ENCODE measurements at regions not wholly inside any gene's neighbourhood (a gene's known extent, or its start where the extent isn't known, plus 50 kb on each side); places are given as distances from the start of the nearest gene placed in this dataset.
"Not testable (repeated sequence)": the region's sequence is repeated elsewhere in the genome, so short reads cannot be mapped to it uniquely, and the experiment has no call there.

GRCh38 chr3:66633402-66634381 lies 132.9 kb upstream of the LRIG1 start:
- no peak for DNase-seq

DNA sequence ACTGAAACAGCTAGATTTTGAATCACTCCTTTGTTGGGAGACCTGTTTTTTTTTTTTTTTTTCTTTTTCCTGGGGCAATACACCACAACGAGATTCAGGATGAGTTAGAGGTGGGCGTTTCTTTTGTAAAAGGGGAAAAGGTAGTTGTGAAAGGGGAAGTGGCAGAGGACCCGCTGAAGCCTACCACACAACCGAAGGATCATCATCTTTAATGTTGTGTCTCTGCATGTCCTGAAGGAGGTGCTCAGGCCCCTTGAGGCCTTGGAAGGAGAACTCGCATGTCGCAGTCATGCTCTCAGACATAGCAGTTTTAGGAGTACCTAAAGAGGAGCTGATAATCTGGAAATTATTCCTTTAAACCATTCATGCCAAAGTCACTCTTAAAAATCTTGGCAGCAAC lies 137.9 kb upstream of the LRIG1 start:
- no peak for DNase-seq

DNA sequence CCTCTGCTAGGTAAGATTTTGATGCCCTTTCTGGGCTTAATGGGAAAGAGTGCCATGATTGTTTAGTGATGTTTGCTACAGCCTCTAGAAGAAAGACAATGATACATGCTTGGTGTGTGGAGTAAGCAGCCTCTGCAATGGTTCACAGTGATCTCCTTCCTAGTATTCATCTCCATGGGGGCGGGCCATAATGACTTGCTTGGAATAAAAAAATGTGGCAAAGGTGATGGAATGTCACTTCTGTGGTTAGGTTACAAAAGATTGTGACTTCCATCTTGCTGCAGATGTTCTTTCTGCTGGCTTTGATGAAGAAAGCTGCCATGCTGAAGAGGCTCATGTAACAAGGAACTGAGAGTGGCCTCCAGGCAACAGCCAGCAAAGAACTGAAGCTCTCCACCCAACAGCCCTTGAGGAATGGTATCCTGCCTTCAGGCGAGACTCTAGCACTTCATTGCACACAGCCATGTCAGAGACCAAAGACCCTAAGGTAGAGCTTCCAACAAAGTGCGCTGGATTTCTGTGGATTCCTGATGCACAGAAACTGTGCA lies 139.1 kb upstream of the LRIG1 start:
- no peak for DNase-seq

- no peak for DNase-seq
Measured at GRCh38 chr3:66642019-66642418, 141.2 kb upstream of the LRIG1 start.

- no peak for DNase-seq
Measured at GRCh38 chr3:66642484-66642883, 141.7 kb upstream of the LRIG1 start.

GRCh38 chr3:66644549-66644948 lies 143.7 kb upstream of the LRIG1 start:
- no peak for DNase-seq

GRCh38 chr3:66648975-66649374 lies 148.2 kb upstream of the LRIG1 start:
- DNase-seq = no peak

DNA sequence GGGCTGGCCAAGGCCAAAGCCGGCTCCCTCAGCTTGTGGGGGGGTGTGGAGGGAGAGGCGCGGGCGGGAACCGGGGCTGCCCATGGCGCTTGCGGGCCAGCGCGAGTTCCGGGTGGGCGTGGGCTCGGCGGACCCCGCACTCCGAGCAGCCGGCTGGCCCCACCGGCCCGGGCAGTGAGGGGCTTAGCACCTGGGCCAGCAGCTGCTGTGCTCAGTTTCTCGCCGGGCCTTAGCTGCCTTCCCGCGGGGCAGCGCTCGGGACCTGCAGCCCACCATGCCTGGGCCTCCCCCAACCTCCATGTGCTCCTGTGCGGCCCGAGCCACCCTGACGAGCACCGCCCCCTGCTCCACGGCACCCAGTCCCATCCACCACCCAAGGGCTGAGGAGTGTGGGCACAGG lies 150.7 kb upstream of the LRIG1 start:
- DNase-seq = not testable (repeated sequence)

GRCh38 chr3:66652100-66652499 lies 151.3 kb upstream of the LRIG1 start:
- DNase-seq = not testable (repeated sequence)

- DNase-seq = no peak
Measured at GRCh38 chr3:66655044-66655443, 154.2 kb upstream of the LRIG1 start.

DNA sequence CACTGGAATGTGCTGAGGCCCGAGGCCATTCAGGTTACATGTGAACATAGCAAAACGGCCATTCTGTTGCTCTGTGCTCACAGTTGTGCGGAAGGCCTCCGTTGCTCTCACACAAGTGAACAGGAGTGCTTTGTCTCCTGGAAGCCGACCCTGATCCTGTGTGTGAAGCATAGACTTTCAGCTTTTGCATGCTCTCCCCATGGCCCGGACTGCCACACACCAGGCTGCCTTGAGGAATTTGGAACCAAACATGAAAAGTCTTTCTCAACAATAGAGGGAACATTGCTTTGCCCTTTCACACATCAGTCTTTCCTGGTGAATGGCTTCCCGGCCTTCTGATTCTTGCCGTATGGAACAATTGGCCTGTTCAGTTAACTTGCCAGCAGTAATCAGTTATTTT lies 154.8 kb upstream of the LRIG1 start:
- DNase-seq = no peak

- no peak for DNase-seq
Measured at GRCh38 chr3:66656609-66657008, 155.8 kb upstream of the LRIG1 start.

DNA sequence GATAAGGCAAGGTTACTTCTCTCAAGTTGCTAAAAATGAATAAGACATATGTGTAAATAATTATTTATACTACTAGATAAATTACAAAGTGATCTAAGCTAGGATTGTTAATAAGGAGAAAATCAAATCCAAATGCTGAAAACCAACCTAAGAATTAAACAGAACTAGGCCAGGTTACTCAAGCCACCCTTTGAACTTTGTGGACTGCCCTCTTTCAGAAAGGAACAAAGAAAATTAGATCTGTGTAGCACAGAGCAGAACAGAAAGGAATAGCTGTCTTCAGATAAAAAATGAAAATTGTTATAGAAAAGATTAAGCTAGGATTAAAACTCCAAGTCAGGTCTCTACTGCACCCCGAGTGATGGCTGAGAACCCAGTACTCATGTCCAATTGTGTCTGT lies 158.2 kb upstream of the LRIG1 start:
- DNase-seq = no peak

- DNase-seq = no peak
Measured at GRCh38 chr3:66661628-66662027, 160.8 kb upstream of the LRIG1 start.

- DNase-seq = no peak
Measured at GRCh38 chr3:66662894-66663293, 162.1 kb upstream of the LRIG1 start.

- no peak for DNase-seq
Measured at GRCh38 chr3:66665021-66665695, 164.3 kb upstream of the LRIG1 start.

GRCh38 chr3:66666362-66666761 lies 165.5 kb upstream of the LRIG1 start:
- no peak for DNase-seq

DNA sequence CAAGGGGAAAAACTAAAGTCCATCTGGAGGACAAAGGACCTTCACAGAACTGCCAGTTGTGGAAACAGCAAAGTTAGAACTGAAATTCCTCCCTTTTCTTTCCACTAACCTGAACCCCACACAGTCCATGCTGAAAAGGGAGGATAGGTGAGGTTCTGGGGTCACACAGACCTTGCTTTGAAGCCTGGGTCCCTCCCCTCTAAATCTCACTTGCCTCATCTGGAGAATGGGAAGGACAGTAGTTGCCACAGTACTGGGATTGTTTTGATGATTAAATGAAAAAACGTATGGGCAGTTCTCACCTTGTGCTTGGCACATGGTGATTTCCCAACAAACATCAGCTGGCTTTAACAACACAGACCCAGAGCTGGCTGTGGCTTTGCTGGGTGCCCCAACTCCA lies 166.4 kb upstream of the LRIG1 start:
- DNase-seq = no peak

- no peak for DNase-seq
Measured at GRCh38 chr3:66671291-66671690, 170.5 kb upstream of the LRIG1 start.

DNA sequence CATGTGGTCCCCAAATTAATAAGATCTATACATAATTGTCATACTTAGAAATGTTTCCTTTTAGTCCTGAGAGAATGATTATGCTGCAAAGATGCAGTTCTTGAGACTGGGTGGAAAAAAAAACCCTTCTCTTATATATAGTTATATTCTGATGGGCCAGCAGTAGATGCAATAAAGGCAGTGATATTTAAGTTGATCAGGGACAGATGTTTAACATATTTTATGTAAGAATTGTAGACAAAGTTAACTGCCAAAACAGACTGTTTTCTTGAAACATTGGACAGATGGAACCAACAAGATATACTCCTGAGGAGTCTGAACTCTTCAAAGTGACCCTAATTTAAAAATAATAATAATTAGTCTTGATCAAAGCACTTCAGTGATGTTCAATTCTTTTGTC lies 172.0 kb upstream of the LRIG1 start:
- no peak for DNase-seq

DNA sequence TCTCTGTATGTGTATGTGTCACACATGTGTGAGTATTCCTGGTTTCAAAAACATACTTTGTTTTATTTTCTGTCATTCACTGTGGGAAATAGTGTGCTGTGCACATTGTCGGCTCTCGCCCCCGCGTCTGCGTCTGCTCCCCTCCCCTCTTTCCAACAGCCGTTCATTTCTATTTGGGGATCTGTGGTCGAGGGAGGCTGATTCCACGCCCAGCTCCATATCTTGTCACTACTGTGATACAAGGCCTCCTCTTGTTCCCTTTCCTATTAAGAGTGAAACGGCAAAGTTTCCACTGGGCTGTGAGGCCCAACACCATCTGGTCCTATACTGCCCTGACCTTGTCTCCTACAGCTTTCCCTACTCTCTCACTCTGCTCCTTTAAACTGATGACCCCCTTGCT lies 172.5 kb upstream of the LRIG1 start:
- DNase-seq = no peak

GRCh38 chr3:66675366-66675765 lies 174.5 kb upstream of the LRIG1 start:
- DNase-seq = no peak

DNA sequence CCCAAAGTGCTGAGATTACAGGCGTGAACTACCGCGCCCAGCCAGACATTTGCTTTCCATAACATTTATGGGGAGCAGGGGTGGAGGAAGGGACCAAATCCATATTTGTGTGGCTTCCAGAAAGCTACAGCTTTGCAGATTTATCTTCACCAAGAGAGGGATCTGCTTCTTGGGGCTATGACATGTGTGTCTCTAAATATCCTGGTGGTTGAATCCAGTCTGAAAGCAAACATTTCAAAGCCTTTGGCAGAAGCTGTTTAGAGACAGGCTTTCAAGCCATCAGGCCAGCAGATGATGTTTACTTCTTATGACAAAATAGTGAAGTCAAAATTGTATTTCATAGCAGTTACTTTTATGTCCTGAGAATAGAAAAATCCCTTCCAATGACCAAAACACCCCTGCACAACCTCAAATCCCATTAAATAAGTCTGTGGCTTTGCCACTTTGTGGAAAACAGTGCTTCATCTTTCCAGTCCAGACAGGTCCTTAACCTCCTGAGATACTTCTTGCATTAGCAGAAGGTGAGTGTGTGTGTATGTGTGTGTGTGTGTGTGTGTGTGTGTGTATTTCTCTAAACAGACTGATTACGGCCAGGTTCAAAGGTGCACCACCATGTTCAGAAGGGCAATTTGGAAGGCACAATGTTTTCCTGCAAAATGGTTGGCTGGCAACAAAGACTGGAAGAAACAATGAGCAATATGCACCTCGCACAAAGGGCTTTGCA lies 191.4 kb upstream of the LRIG1 start:
- no peak for DNase-seq
